ENCODE measurements at regions not wholly inside any gene's neighbourhood (a gene's known extent, or its start where the extent isn't known, plus 50 kb on each side); places are given as distances from the start of the nearest gene placed in this dataset.

DNA sequence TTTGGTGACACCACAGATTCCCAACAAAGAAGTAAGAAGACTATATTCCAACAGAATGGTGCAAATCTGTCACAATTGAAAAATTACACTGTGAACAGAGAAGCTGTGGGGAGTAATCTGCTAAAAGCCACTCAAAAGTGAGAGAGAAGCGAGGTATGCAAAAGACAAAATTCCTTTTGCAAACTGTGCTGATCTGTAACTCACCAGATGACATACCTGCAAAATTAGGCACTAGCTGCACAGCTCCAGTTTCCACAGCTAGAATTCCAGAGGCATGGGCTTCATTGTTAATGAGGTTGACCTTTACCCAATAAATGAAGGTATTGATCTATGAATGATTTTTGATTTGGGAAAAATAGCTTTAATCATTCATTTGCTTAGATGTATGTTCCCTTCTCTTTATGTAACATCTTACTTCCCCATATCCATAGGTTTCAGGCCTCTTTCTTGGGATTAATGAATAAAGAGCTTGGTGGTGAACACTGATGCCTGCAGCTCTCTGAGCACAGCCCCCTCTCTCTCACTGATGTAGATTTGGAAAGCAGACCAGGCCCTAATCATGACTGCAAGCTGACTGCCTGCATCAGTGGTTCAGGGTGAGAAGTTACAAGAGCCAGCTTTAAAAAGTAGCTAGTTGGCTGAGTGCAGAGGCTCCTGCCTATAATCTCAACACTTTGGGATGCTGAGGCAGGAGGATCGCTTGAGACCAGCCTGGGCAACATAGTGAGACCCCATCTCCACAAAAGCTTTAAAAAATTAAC is 85.2 kb downstream of the LACC1 start:
- TF ChIP-seq ZNF10 (CRISPR knock-in tag; IDR thresholded peaks at IDR 0.05; ENCODE audit: borderline replicate concordance, low read depth), result no peak
- TF ChIP-seq ZNF224 (CRISPR knock-in tag; IDR thresholded peaks at IDR 0.05), result no peak
- TF ChIP-seq GABPA (IDR thresholded peaks at IDR 0.05; ENCODE audit: low read depth, low read length), result no peak
- TF ChIP-seq GABPA (CRISPR knock-in tag; IDR thresholded peaks at IDR 0.05; ENCODE audit: low read depth), result no peak
- no peak for TF ChIP-seq ZNF274 (CRISPR knock-in tag; IDR thresholded peaks at IDR 0.05)
- no peak for TF ChIP-seq ARNTL (CRISPR knock-in tag; IDR thresholded peaks at IDR 0.05)
- TF ChIP-seq ZNF205 (CRISPR knock-in tag; IDR thresholded peaks at IDR 0.05), result no peak
- no peak for TF ChIP-seq SSRP1 (CRISPR knock-in tag; IDR thresholded peaks at IDR 0.05)
- TF ChIP-seq, protein P1, sequence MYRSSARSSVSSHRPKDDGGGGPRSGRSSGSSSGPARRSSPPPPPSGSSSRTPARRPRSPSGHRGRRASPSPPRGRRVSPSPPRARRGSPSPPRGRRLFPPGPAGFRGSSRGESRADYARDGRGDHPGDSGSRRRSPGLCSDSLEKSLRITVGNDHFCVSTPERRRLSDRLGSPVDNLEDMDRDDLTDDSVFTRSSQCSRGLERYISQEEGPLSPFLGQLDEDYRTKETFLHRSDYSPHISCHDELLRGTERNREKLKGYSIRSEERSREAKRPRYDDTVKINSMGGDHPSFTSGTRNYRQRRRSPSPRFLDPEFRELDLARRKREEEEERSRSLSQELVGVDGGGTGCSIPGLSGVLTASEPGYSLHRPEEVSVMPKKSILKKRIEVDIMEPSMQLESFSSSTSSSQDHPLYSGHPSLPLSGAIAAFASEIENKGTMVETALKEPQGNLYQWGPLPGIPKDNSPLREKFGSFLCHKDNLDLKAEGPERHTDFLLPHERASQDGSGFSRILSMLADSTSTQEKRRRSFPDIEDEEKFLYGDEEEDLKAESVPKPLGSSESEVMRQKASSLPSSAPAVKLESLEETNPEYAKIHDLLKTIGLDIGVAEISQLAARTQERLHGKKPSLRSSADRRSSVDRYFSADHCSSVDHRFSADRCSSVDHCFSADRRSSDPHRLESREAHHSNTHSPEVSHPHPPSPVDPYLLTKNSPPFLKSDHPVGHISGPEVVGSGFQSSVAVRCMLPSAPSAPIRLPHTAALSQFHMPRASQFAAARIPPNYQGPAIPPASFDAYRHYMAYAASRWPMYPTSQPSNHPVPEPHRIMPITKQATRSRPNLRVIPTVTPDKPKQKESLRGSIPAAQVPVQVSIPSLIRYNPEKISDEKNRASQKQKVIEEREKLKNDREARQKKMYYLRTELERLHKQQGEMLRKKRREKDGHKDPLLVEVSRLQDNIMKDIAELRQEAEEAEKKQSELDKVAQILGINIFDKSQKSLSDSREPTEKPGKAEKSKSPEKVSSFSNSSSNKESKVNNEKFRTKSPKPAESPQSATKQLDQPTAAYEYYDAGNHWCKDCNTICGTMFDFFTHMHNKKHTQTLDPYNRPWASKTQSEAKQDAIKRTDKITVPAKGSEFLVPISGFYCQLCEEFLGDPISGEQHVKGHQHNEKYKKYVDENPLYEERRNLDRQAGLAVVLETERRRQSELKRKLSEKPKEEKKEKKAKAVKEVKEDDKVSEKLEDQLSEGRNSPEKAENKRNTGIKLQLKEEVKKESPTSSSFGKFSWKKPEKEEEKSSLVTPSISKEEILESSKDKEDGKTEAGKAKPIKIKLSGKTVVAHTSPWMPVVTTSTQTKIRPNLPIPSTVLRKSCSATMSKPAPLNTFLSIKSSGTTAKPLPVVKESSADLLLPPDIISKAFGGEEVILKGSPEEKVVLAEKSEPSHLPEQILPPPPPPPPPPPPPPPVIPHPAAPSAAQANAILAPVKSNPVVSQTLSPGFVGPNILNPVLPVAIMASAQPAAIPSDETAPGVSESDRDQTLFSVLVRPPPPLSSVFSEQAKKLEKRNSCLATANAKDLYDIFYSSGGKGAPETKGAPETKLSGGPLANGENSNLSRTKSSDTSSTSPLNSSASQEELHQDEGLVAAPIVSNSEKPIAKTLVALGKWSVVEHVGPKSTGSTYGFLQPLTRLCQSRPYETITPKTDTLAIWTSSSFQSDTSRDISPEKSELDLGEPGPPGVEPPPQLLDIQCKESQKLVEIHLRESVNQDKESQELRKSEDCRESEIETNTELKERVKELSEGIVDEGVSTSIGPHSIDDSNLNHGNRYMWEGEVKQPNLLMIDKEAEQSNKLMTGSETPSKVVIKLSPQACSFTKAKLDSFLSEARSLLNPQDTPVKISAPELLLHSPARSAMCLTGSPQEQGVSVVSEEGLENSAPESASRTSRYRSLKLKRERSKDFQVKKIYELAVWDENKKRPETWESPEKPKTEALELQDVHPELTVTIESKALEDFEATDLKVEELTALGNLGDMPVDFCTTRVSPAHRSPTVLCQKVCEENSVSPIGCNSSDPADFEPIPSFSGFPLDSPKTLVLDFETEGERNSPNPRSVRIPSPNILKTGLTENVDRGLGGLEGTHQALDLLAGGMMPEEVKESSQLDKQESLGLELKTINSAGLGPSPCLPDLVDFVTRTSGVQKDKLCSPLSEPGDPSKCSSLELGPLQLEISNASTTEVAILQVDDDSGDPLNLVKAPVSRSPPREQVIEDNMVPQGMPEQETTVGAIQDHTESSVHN (CRISPR knock-in tag; IDR thresholded peaks at IDR 0.05), result no peak
- no peak for TF ChIP-seq ZNF280B (CRISPR knock-in tag; IDR thresholded peaks at IDR 0.05; ENCODE audit: borderline replicate concordance)
